ENCODE measurements at regions not wholly inside any gene's neighbourhood (a gene's known extent, or its start where the extent isn't known, plus 50 kb on each side); places are given as distances from the start of the nearest gene placed in this dataset.

GRCh38 chr21:35586305-35586704, 474.0 kb downstream of the SETD4 start:
- no peaks in the 10 kb centered on the region for H3K36me3 ChIP-seq (ENCODE audit: control insufficient read depth, insufficient read depth, low read length)
- H3K27ac ChIP-seq (ENCODE audit: low read length), result no peak overlapping the region
- ChIA-PET CTCF (no interaction called here), POLR2A (no interaction called here)
- H3K4me3 ChIP-seq (ENCODE audit: low read depth in 2 of 2, low read length in 2 of 2), result no peak overlapping the region
- ATAC-seq (no peak), DNase-seq (ENCODE audit: low read depth, low spot score) (no peak)
- BruUV-seq (replicated peaks), result no TSS peak
- intact Hi-C loops (cut with micrococcal nuclease; ENCODE audit: unreplicated experiment), result no loop called here
- H3K4me1 ChIP-seq (ENCODE audit: control insufficient read depth, insufficient read depth, low read length), result no peaks in the 10 kb centered on the region
- H3K9me3 ChIP-seq (ENCODE audit: control insufficient read depth, insufficient read depth, low read depth, low read length), result no peaks in the 10 kb centered on the region
- in situ Hi-C loops (cut with HindIII; ENCODE audit: low pct_unique_long_range_greater_than_20kb, low sequenced_read_pairs), result no loop called here
- peaks cover 2% of the 10 kb centered on the region for H3K27me3 ChIP-seq (ENCODE audit: control insufficient read depth, insufficient read depth, low read length)
- TF ChIP-seq POLR2AphosphoS5 (IDR thresholded peaks at IDR 0.05; ENCODE audit: low read depth, low read length), result no peak
- TF ChIP-seq, protein P1, sequence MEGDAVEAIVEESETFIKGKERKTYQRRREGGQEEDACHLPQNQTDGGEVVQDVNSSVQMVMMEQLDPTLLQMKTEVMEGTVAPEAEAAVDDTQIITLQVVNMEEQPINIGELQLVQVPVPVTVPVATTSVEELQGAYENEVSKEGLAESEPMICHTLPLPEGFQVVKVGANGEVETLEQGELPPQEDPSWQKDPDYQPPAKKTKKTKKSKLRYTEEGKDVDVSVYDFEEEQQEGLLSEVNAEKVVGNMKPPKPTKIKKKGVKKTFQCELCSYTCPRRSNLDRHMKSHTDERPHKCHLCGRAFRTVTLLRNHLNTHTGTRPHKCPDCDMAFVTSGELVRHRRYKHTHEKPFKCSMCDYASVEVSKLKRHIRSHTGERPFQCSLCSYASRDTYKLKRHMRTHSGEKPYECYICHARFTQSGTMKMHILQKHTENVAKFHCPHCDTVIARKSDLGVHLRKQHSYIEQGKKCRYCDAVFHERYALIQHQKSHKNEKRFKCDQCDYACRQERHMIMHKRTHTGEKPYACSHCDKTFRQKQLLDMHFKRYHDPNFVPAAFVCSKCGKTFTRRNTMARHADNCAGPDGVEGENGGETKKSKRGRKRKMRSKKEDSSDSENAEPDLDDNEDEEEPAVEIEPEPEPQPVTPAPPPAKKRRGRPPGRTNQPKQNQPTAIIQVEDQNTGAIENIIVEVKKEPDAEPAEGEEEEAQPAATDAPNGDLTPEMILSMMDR (IDR thresholded peaks at IDR 0.05), result no peak
- no peak for TF ChIP-seq SIN3A (IDR thresholded peaks at IDR 0.05; ENCODE audit: borderline replicate concordance, insufficient read depth, low read depth, low read length)
- no peak for TF ChIP-seq REST (IDR thresholded peaks at IDR 0.05; ENCODE audit: insufficient read depth in 1 of 2, low read depth in 2 of 2, low read length in 1 of 2)
- no peak for TF ChIP-seq TCF7L2 (IDR thresholded peaks at IDR 0.05; ENCODE audit: low read depth, low read length)

- no peak overlapping the region for H3K27ac ChIP-seq (ENCODE audit: low read length)
- peaks cover 2% of the 10 kb centered on the region for H3K27me3 ChIP-seq (ENCODE audit: control insufficient read depth, insufficient read depth, low read length)
- intact Hi-C loops (cut with micrococcal nuclease; ENCODE audit: unreplicated experiment), result no loop called here
- no peak overlapping the region for H3K4me3 ChIP-seq (ENCODE audit: low read depth in 2 of 2, low read length in 2 of 2)
- no peaks in the 10 kb centered on the region for H3K36me3 ChIP-seq (ENCODE audit: control insufficient read depth, insufficient read depth, low read length)
- no TSS peak for BruUV-seq (replicated peaks)
- CTCF ChIA-PET, result no interaction called here
- no peak for ATAC-seq
- DNase-seq (ENCODE audit: low read depth, low spot score), result no peak
- TF ChIP-seq, protein P1 (IDR thresholded peaks at IDR 0.05), result no peak
- TF ChIP-seq REST (IDR thresholded peaks at IDR 0.05; ENCODE audit: insufficient read depth in 1 of 2, low read depth in 2 of 2, low read length in 1 of 2) (no peak), POLR2AphosphoS5 (IDR thresholded peaks at IDR 0.05; ENCODE audit: low read depth, low read length) (no peak), TCF7L2 (IDR thresholded peaks at IDR 0.05; ENCODE audit: low read depth, low read length) (no peak), SIN3A (IDR thresholded peaks at IDR 0.05; ENCODE audit: borderline replicate concordance, insufficient read depth, low read depth, low read length) (no peak)
- H3K4me1 ChIP-seq (ENCODE audit: control insufficient read depth, insufficient read depth, low read length), result no peaks in the 10 kb centered on the region
- H3K9me3 ChIP-seq (ENCODE audit: control insufficient read depth, insufficient read depth, low read depth, low read length), result no peaks in the 10 kb centered on the region
- POLR2A ChIA-PET, result no interaction called here
- in situ Hi-C loops (cut with HindIII; ENCODE audit: low pct_unique_long_range_greater_than_20kb, low sequenced_read_pairs), result no loop called here
Measured at GRCh38 chr21:35585878-35586277, 474.4 kb downstream of the SETD4 start.
